IPS-20b (cell line): ENCODE measurements at regions not wholly inside any gene's neighbourhood (a gene's known extent, or its start where the extent isn't known, plus 50 kb on each side); places are given as distances from the start of the nearest gene placed in this dataset.
"Not testable (repeated sequence)": the region's sequence is repeated elsewhere in the genome, so short reads cannot be mapped to it uniquely, and the experiment has no call there.

Source experiments
- H3K27ac ChIP-seq: one replicate; pipeline ENCODE4 v1.5.1; 2013; ENCODE audit warnings: low read length
- H3K27me3 ChIP-seq: 2 replicates; pipeline ENCODE4 v1.6.1; 2013; ENCODE audit warnings: mild to moderate bottlenecking, low read length, inconsistent platforms; ENCODE audit not compliant: insufficient read depth
- H3K36me3 ChIP-seq: 2 replicates; pipeline ENCODE4 v1.6.1; 2013; ENCODE audit warnings: low read depth, mild to moderate bottlenecking, inconsistent platforms, low read length, moderate library complexity; ENCODE audit not compliant: insufficient read depth
- H3K4me1 ChIP-seq: 2 replicates; pipeline ENCODE4 v1.6.1; 2013; ENCODE audit warnings: mild to moderate bottlenecking, control low read depth, inconsistent platforms, low read length, moderate library complexity; ENCODE audit not compliant: insufficient read depth
- H3K4me3 ChIP-seq: 2 replicates; pipeline ENCODE4 v1.5.1; 2013; ENCODE audit warnings: mild to moderate bottlenecking, low read length, inconsistent platforms
- H3K9ac ChIP-seq: 2 replicates; pipeline ENCODE4 v1.6.1; 2013; ENCODE audit warnings: low read depth, mild to moderate bottlenecking, inconsistent platforms, low read length, moderate library complexity
- H3K9me3 ChIP-seq: 2 replicates; pipeline ENCODE4 v1.6.1; 2013; ENCODE audit warnings: mild to moderate bottlenecking, low read depth, low read length, inconsistent platforms; ENCODE audit not compliant: insufficient read depth

- no peaks in the 10 kb centered on the region for H3K4me1 ChIP-seq
- H3K9ac ChIP-seq, result no peak overlapping the region
- no peak overlapping the region; the same call in 1 of the 2 replicates for H3K4me3 ChIP-seq
- H3K9me3 ChIP-seq, result peaks cover 21% of the 10 kb centered on the region
- no peak overlapping the region for H3K27ac ChIP-seq
- H3K27me3 ChIP-seq, result no peaks in the 10 kb centered on the region
- H3K36me3 ChIP-seq, result no peaks in the 10 kb centered on the region
Measured at GRCh38 chr5:93978222-93978621, 236.8 kb upstream of the POU5F2 start.

- Histone ChIP-seq H3K4me1 (peaks cover 9% of the 10 kb centered on the region; the same call in 1 of the 2 replicates), H3K9me3 (no peaks in the 10 kb centered on the region), H3K9ac (no peak overlapping the region), H3K27ac (no peak overlapping the region), H3K36me3 (no peaks in the 10 kb centered on the region), H3K27me3 (peaks cover 12% of the 10 kb centered on the region; the same call in 1 of the 2 replicates), H3K4me3 (no peak overlapping the region)
Measured at GRCh38 chr5:93967923-93968322, 226.5 kb upstream of the POU5F2 start.

- Histone ChIP-seq H3K9me3 (no peaks in the 10 kb centered on the region), H3K27me3 (peaks cover 12% of the 10 kb centered on the region; the same call in 1 of the 2 replicates), H3K9ac (no peak overlapping the region), H3K27ac (no peak overlapping the region), H3K36me3 (no peaks in the 10 kb centered on the region), H3K4me3 (no peak overlapping the region), H3K4me1 (peaks cover 9% of the 10 kb centered on the region; the same call in 1 of the 2 replicates)
Measured at GRCh38 chr5:93964421-93964820, 223.0 kb upstream of the POU5F2 start.

- H3K27ac ChIP-seq, result no peak overlapping the region
- no peak overlapping the region for H3K4me3 ChIP-seq
- H3K36me3 ChIP-seq, result no peaks in the 10 kb centered on the region
- H3K9ac ChIP-seq, result no peak overlapping the region
- H3K4me1 ChIP-seq, result no peaks in the 10 kb centered on the region
- no peaks in the 10 kb centered on the region for H3K9me3 ChIP-seq
- no peaks in the 10 kb centered on the region for H3K27me3 ChIP-seq
Measured at GRCh38 chr5:93960042-93960441, 218.6 kb upstream of the POU5F2 start.

- no peaks in the 10 kb centered on the region for H3K27me3 ChIP-seq
- H3K4me1 ChIP-seq, result 0 out of 2 replicates have a peak, but pooled peaks cover 5% of the 10 kb centered on the region
- H3K36me3 ChIP-seq, result no peaks in the 10 kb centered on the region
- no peak overlapping the region for H3K27ac ChIP-seq
- H3K4me3 ChIP-seq, result no peak overlapping the region
- H3K9me3 ChIP-seq, result no peaks in the 10 kb centered on the region
- no peak overlapping the region for H3K9ac ChIP-seq
Measured at GRCh38 chr5:93956006-93956405, 214.6 kb upstream of the POU5F2 start.

GRCh38 chr5:93954421-93955069 is 213.1 kb upstream of the POU5F2 start:
- H3K4me3 ChIP-seq, result no peak overlapping the region
- H3K9ac ChIP-seq, result no peak overlapping the region
- no peak overlapping the region for H3K27ac ChIP-seq
- no peaks in the 10 kb centered on the region for H3K36me3 ChIP-seq
- no peaks in the 10 kb centered on the region for H3K27me3 ChIP-seq
- 0 out of 2 replicates have a peak, but pooled peaks cover 5% of the 10 kb centered on the region for H3K4me1 ChIP-seq
- H3K9me3 ChIP-seq, result no peaks in the 10 kb centered on the region

GRCh38 chr5:93953442-93953841 is 212.0 kb upstream of the POU5F2 start:
- Histone ChIP-seq H3K27ac (no peak overlapping the region), H3K9me3 (no peaks in the 10 kb centered on the region), H3K9ac (no peak overlapping the region), H3K36me3 (no peaks in the 10 kb centered on the region), H3K27me3 (no peaks in the 10 kb centered on the region), H3K4me1 (0 out of 2 replicates have a peak, but pooled peaks cover 5% of the 10 kb centered on the region), H3K4me3 (no peak overlapping the region)

- Histone ChIP-seq H3K27ac (no peak overlapping the region), H3K4me3 (no peak overlapping the region), H3K36me3 (no peaks in the 10 kb centered on the region), H3K27me3 (no peaks in the 10 kb centered on the region), H3K9ac (no peak overlapping the region), H3K9me3 (no peaks in the 10 kb centered on the region), H3K4me1 (no peaks in the 10 kb centered on the region)
Measured at GRCh38 chr5:93941897-93942296, 200.5 kb upstream of the POU5F2 start.

- H3K4me1 ChIP-seq, H3K9me3 ChIP-seq, H3K9ac ChIP-seq, H3K4me3 ChIP-seq, H3K27me3 ChIP-seq, H3K36me3 ChIP-seq, H3K27ac ChIP-seq: not testable (repeated sequence)
Measured at GRCh38 chr5:93933269-93933668, 191.9 kb upstream of the POU5F2 start.

- no peaks in the 10 kb centered on the region for H3K27me3 ChIP-seq
- no peak overlapping the region for H3K9ac ChIP-seq
Measured at GRCh38 chr5:93930098-93930497, 188.7 kb upstream of the POU5F2 start.

GRCh38 chr5:93929131-93929530 is 187.7 kb upstream of the POU5F2 start:
- H3K36me3 ChIP-seq, result no peaks in the 10 kb centered on the region
- H3K9me3 ChIP-seq, result no peaks in the 10 kb centered on the region
- H3K27ac ChIP-seq, result no peak overlapping the region
- no peak overlapping the region for H3K9ac ChIP-seq
- H3K4me1 ChIP-seq, result peaks cover 7% of the 10 kb centered on the region; the same call in 1 of the 2 replicates
- no peak overlapping the region for H3K4me3 ChIP-seq
- H3K27me3 ChIP-seq, result no peaks in the 10 kb centered on the region

More at GRCh38 chr5:93930098-93930497, 188.7 kb upstream of the POU5F2 start:
- Histone ChIP-seq H3K9me3 (no peaks in the 10 kb centered on the region), H3K4me3 (no peak overlapping the region), H3K36me3 (no peaks in the 10 kb centered on the region), H3K4me1 (peaks cover 7% of the 10 kb centered on the region; the same call in 1 of the 2 replicates), H3K27ac (no peak overlapping the region)

GRCh38 chr5:93926831-93927620 is 185.6 kb upstream of the POU5F2 start:
- H3K27ac ChIP-seq, result no peak overlapping the region
- no peaks in the 10 kb centered on the region for H3K36me3 ChIP-seq
- H3K9ac ChIP-seq, result no peak overlapping the region
- H3K4me1 ChIP-seq, result peaks cover 7% of the 10 kb centered on the region; the same call in 1 of the 2 replicates
- no peaks in the 10 kb centered on the region for H3K27me3 ChIP-seq
- H3K9me3 ChIP-seq, result no peaks in the 10 kb centered on the region
- no peak overlapping the region for H3K4me3 ChIP-seq
